GM12891 (cell line): ENCODE measurements at regions not wholly inside any gene's neighbourhood (a gene's known extent, or its start where the extent isn't known, plus 50 kb on each side); places are given as distances from the start of the nearest gene placed in this dataset.

Experiments used
- POLR2A ChIP-seq: IDR thresholded peaks from 2 replicates; pipeline ENCODE4 v1.6.1; 2011; ENCODE audit warnings: low read depth, low read length, control low read depth
- POLR2AphosphoS5 ChIP-seq: IDR thresholded peaks from 2 replicates; pipeline ENCODE4 v1.6.1; 2011; ENCODE audit warnings: low read depth, low read length, control low read depth
- TAF1 ChIP-seq: IDR thresholded peaks from 2 replicates; pipeline ENCODE4 v1.6.1; 2011; ENCODE audit warnings: low read depth, low read length, control low read depth

GRCh38 chr16:77556201-77556873, 121.5 kb upstream of the ADAMTS18 start:
- TF ChIP-seq POLR2A (no peak), POLR2AphosphoS5 (no peak), TAF1 (no peak)
